Thyroid gland (tissue), 4 donors: ENCODE measurements at regions not wholly inside any gene's neighbourhood (a gene's known extent, or its start where the extent isn't known, plus 50 kb on each side); places are given as distances from the start of the nearest gene placed in this dataset.

Source experiments
- DNase-seq, 2 donors: peaks; one replicate each; pipeline ENCODE4 v3.0.0-alpha.2; 2019
- H3K27ac ChIP-seq, 3 donors: fragments of 200-600 bp; sonication (generic); 1 replicate in 2 of 3; 2 replicates in 1 of 3; pipeline ENCODE4 v1.5.1; 2016 to 2019; ENCODE audit warnings: mild to moderate bottlenecking in 1 of 3, moderate library complexity in 1 of 3
- H3K27me3 ChIP-seq: fragments of 200-600 bp; sonication (generic); one replicate; pipeline ENCODE4 v1.5.1; 2019
- H3K36me3 ChIP-seq, 2 donors: fragments of 200-600 bp; sonication (generic); one replicate each; pipeline ENCODE4 v1.5.1; 2016 to 2019
- H3K4me1 ChIP-seq, 2 donors: fragments of 200-600 bp; sonication (generic); one replicate each; pipeline ENCODE4 v1.5.1; 2017 to 2019
- H3K4me3 ChIP-seq, 3 donors: fragments of 200-600 bp; sonication (generic); replicated peaks in 1 of 3; 1 replicate in 2 of 3; 2 replicates in 1 of 3; pipeline ENCODE4 v1.5.1; 2016; ENCODE audit warnings: mild to moderate bottlenecking in 1 of 3
- H3K9me3 ChIP-seq: fragments of 200-600 bp; sonication (generic); one replicate; pipeline ENCODE4 v1.5.1; 2017
- CTCF ChIP-seq, 6 experiments: fragments of 200-600 bp in 3 of 6; fragments of 450-650 bp in 3 of 6; sonication (generic) in 3 of 6; IDR thresholded peaks; one replicate each; pipeline ENCODE4 v1.5.1; 2016 to 2019; ENCODE audit warnings: antibody characterized with exemption in 6 of 6, mild to moderate bottlenecking in 2 of 6, inconsistent platforms in 1 of 6, moderate library complexity in 1 of 6
- POLR2A ChIP-seq, 2 donors: fragments of 450-650 bp; IDR thresholded peaks; one replicate each; pipeline ENCODE4 v1.6.1; 2017; ENCODE audit warnings: antibody characterized with exemption in 2 of 2, mild to moderate bottlenecking in 2 of 2, moderate library complexity in 1 of 2
- WGBS, 2 donors: methylation state at CpG; one replicate each; pipeline ENCODE4 v1.1.5; 2017; 5-methylcytosine and 5-hydroxymethylcytosine counted together
- intact Hi-C: fragments of 100-400 bp; cut with DNase I; formaldehyde crosslinking; loops from one replicate; pipeline ENCODE4 v1.15.1; 2023

DNA sequence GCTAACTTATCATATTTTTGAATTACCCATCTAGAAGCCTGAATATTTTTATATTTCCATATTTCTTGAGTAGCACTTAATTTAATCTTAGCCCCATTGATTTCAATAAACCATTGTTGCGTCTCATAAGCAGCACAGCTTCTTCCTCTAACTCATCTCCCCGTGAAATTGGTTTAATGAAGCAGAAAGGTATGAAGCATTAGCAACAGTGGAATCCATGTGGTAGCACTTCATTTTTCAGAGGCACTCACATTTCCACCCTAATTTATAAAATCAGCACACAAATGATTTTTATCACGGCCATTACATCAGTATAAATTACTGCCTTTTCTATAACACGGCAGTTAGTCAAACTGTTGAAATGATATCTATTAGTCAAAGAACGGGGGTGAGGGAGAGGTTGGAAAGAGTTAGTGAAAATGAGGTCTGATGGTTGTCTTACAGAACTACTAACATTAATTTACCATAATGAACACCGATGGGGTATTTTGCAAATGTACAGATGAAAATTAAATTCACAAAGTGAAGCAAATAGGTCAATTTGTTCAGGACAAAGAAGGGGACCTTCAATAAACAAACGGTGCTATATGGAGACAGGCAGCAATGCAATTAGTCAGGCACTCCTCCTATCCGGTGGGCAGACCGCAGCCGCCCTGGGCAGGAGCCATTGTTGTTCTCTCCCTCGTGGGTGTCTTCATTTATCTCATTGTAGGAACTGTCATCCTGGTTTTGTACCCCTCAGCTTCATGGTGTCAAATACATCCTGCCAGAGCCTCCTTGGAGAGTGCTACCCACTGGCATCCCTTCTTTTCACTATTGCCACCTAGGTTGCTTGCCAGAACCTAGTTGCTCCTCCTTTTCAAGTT lies 205.7 kb downstream of the SOX3 start:
- no peaks in the 10 kb centered on the region for H3K9me3 ChIP-seq
- H3K4me3 ChIP-seq, result no peak overlapping the region
- 70 to 78% methylated on average over 11 of the region's 11 CpGs for WGBS, 2 donors
- no peak for TF ChIP-seq POLR2A (IDR thresholded peaks at IDR 0.05)
- H3K4me1 ChIP-seq, result no peaks in the 10 kb centered on the region
- intact Hi-C loops, result no loop called here
- no peak for DNase-seq
- H3K27me3 ChIP-seq, result no peaks in the 10 kb centered on the region
- H3K36me3 ChIP-seq, result no peaks in the 10 kb centered on the region
- H3K27ac ChIP-seq, result no peak overlapping the region

- no peak for TF ChIP-seq CTCF (IDR thresholded peaks at IDR 0.05)
- TF ChIP-seq POLR2A (IDR thresholded peaks at IDR 0.05), result no peak
Observed at GRCh38 chrX:140297273-140297672, 207.6 kb downstream of the SOX3 start.

DNA sequence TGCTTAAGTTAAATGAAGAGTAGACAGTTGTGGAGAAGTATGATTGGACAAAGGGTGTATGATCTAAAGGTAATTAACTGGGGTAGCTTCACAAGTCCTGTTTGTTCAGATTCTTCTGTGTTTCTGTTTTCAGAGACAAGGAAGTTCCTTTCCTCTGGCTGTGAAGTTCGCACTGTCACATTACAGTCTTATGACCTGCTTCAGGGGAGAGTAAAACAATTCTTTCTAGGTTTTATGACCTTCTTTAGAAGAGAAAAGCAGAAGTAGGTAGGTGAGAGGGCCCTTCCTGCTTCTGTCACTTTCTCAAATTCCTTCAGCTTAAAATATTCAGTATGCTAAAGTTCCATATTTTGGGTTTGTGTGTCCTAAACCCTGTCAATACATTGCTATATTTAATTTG lies 211.9 kb downstream of the SOX3 start:
- DNase-seq, result no peak
- no peak for TF ChIP-seq POLR2A (IDR thresholded peaks at IDR 0.05)
- no peak for TF ChIP-seq CTCF (IDR thresholded peaks at IDR 0.05)
- intact Hi-C loops, result no loop called here
- H3K9me3 ChIP-seq, result no peaks in the 10 kb centered on the region
- H3K4me3 ChIP-seq, result no peak overlapping the region
- no peaks in the 10 kb centered on the region for H3K4me1 ChIP-seq
- no peaks in the 10 kb centered on the region for H3K36me3 ChIP-seq
- H3K27me3 ChIP-seq, result no peaks in the 10 kb centered on the region
- no peak overlapping the region for H3K27ac ChIP-seq
- 44 to 50% methylated on average over 1 of the region's 1 CpG for WGBS, 2 donors

More at GRCh38 chrX:140297273-140297672, 207.6 kb downstream of the SOX3 start:
- H3K27ac ChIP-seq, result no peak overlapping the region
- no peaks in the 10 kb centered on the region for H3K27me3 ChIP-seq
- no peaks in the 10 kb centered on the region for H3K4me1 ChIP-seq
- H3K4me3 ChIP-seq, result no peak overlapping the region
- intact Hi-C loops, result no loop called here
- 92 to 95% methylated on average over 1 of the region's 1 CpG for WGBS, 2 donors
- DNase-seq, result no peak
- no peaks in the 10 kb centered on the region for H3K36me3 ChIP-seq
- H3K9me3 ChIP-seq, result no peaks in the 10 kb centered on the region

DNA sequence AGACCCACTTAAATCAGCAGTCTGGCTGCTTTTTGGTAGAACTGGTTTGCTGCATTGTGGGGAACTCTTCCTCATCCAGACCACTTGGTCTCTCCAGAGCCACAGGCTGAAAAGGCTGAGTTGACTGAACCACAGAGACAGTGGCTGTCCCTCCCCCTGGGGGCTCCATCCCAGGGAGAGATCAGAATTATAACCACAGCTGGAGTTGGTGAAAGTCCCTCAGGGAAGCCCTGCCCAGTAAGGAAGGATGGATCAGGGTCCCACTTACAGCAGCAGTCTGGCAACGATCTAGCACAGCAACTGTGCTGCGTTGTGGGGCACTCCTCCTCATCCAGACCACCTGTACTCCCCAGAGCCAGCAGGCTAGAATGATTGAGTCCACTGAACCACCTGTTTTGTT lies 212.7 kb downstream of the SOX3 start:
- DNase-seq, result no peak
- H3K4me3 ChIP-seq, result no peak overlapping the region
- no peaks in the 10 kb centered on the region for H3K9me3 ChIP-seq
- WGBS, 2 donors, result 50 to 100% methylated on average over 2 of the region's 2 CpGs
- no peaks in the 10 kb centered on the region for H3K36me3 ChIP-seq
- intact Hi-C loops, result no loop called here
- no peak for TF ChIP-seq CTCF (IDR thresholded peaks at IDR 0.05)
- TF ChIP-seq POLR2A (IDR thresholded peaks at IDR 0.05), result no peak
- H3K4me1 ChIP-seq, result no peaks in the 10 kb centered on the region
- no peak overlapping the region for H3K27ac ChIP-seq
- no peaks in the 10 kb centered on the region for H3K27me3 ChIP-seq

DNA sequence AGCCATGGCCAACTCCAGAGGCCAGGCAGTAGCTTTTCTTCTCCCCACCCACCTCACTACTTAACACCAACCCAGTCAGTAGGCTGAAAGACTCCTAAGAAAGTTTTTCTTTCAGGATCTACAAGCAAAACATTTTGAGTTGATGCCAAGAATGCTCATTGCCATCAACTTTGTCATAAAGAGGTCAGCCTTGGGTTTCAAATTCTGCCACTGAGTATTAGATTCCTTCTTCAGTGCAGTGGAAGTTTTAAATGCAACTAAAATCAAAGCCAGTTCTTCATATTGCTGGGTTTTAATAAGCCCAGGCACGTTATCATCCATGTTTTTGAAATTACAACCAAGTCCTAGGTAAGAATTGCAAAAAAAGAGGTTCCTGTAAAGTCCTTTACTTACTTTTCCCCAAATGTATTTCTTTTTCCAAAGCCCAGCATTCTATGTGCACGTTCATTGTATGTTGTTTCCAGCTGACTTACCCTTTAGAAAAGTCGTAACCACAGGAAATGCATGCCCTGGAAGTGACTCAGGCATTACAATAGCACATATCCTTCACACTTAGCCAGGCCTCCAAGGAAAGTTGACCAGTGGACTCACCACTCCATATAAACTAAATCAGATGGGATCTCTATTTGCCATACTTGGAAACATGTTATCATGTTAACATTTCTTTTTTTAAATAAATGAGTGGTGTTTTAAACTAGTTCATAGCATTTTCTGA lies 229.9 kb downstream of the SOX3 start:
- H3K27me3 ChIP-seq, result no peaks in the 10 kb centered on the region
- H3K4me1 ChIP-seq, result no peaks in the 10 kb centered on the region
- H3K36me3 ChIP-seq, result no peaks in the 10 kb centered on the region
- WGBS, 2 donors, result 58 to 74% methylated on average over 3 of the region's 3 CpGs
- H3K9me3 ChIP-seq, result no peaks in the 10 kb centered on the region
- no peak for TF ChIP-seq POLR2A (IDR thresholded peaks at IDR 0.05)
- TF ChIP-seq CTCF (IDR thresholded peaks at IDR 0.05), result no peak
- DNase-seq, result no peak
- H3K27ac ChIP-seq, result no peak overlapping the region
- no peak overlapping the region for H3K4me3 ChIP-seq
- intact Hi-C loops, result no loop called here
